Left lung (tissue), 4 donors: ENCODE measurements at regions not wholly inside any gene's neighbourhood (a gene's known extent, or its start where the extent isn't known, plus 50 kb on each side); places are given as distances from the start of the nearest gene placed in this dataset.

Experiments
- ATAC-seq: fragments of 200-7000 bp; cut with Tn5 transposase; one replicate; pipeline ENCODE4 v1.9.1; 2020; ENCODE audit warnings: moderate library complexity
- DNase-seq, 4 donors: peaks; one replicate each; pipeline ENCODE4 v3.0.0-alpha.2; 2013 to 2020
- H3K27ac ChIP-seq, 2 donors: fragments of 200-600 bp; sonication (generic) in 1 of 2; one replicate each; pipeline versions ENCODE4 v1.5.0 to v1.8.0; 2020 to 2021
- H3K27me3 ChIP-seq, 2 donors: fragments of 200-600 bp; sonication (generic) in 1 of 2; one replicate each; pipeline versions ENCODE4 v1.5.0 to v1.8.0; 2020 to 2021
- H3K36me3 ChIP-seq, 2 donors: fragments of 200-600 bp; sonication (generic) in 1 of 2; one replicate each; pipeline versions ENCODE4 v1.5.0 to v1.8.0; 2020 to 2021
- H3K4me1 ChIP-seq, 2 donors: fragments of 200-600 bp; one replicate each; pipeline ENCODE4 v1.8.0; 2021
- H3K4me3 ChIP-seq, 2 donors: fragments of 200-600 bp; sonication (generic) in 1 of 2; one replicate each; pipeline versions ENCODE4 v1.5.0 to v1.8.0; 2020 to 2021; ENCODE audit warnings: mild to moderate bottlenecking in 1 of 2
- H3K9me3 ChIP-seq, 2 donors: fragments of 200-600 bp; sonication (generic) in 1 of 2; one replicate each; pipeline versions ENCODE4 v1.5.0 to v1.8.0; 2020 to 2021
- intact Hi-C, 2 donors: fragments of 100-400 bp; cut with DNase I; formaldehyde crosslinking; loops; one replicate each; pipeline versions ENCODE4 v1.11.2 to v1.14.2; 2022
- TF ChIP-seq, protein P1 (sequence below), 2 donors: fragments of 200-600 bp; sonication (generic) in 1 of 2; IDR thresholded peaks; one replicate each; pipeline versions ENCODE4 v1.5.0 to v1.8.0; 2021; ENCODE audit warnings: antibody characterized with exemption in 2 of 2
- donor health status: DM: no; HTN: yes; CAD: no.
- donor health status: DM: no; HTN: no; CAD: no.

DNA sequence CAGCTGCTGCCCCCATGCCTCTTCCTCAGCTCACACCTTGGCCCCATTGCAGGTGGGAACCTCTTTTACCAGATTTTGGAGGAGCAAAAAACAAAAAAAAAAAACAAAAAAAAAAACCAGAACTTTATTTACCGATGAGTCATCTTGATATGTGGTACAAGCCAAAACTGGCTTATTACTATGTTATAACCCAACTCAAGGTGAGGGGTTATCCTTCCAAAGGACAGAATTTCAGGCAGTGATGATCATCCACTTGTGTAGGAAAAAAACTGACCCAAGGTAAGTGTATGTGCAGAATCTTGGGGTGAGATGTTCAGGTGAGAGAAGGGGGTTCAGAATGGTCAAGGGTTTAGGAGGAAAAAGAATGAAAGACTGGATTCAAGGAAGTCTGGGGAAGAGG, 142.6 kb upstream of the FST start:
- DNase-seq = no peak
- H3K4me3 ChIP-seq = no peak overlapping the region
- intact Hi-C loops = no loop called here
- H3K9me3 ChIP-seq = no peaks in the 10 kb centered on the region
- ATAC-seq = no peak
- H3K27me3 ChIP-seq = no peaks in the 10 kb centered on the region
- H3K36me3 ChIP-seq = no peaks in the 10 kb centered on the region
- H3K27ac ChIP-seq = no peak overlapping the region
- TF ChIP-seq, protein P1, sequence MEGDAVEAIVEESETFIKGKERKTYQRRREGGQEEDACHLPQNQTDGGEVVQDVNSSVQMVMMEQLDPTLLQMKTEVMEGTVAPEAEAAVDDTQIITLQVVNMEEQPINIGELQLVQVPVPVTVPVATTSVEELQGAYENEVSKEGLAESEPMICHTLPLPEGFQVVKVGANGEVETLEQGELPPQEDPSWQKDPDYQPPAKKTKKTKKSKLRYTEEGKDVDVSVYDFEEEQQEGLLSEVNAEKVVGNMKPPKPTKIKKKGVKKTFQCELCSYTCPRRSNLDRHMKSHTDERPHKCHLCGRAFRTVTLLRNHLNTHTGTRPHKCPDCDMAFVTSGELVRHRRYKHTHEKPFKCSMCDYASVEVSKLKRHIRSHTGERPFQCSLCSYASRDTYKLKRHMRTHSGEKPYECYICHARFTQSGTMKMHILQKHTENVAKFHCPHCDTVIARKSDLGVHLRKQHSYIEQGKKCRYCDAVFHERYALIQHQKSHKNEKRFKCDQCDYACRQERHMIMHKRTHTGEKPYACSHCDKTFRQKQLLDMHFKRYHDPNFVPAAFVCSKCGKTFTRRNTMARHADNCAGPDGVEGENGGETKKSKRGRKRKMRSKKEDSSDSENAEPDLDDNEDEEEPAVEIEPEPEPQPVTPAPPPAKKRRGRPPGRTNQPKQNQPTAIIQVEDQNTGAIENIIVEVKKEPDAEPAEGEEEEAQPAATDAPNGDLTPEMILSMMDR (IDR thresholded peaks at IDR 0.05) = no peak
- H3K4me1 ChIP-seq = no peaks in the 10 kb centered on the region

DNA sequence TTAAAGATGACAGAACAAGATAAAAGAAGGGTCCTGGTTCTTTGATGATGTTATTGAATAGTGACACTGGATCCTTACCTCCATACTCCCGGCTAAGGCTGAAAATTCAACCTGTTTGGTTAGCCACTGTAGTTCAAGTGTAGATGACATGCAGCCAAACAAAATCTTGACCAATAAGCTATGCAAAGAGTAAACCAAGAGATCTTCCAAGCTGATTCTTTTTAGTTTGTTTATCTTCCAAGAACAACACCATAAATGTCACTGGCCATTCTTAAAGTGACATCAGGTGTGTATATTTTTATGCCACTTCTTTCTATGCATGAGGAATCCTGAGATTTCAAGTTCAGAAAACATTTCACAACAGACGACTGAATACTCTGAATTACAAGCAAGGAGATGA, 141.5 kb upstream of the FST start:
- TF ChIP-seq, protein P1 (IDR thresholded peaks at IDR 0.05) = no peak
- no peak for DNase-seq
- intact Hi-C loops = no loop called here
- Histone ChIP-seq H3K27ac (no peak overlapping the region), H3K4me3 (no peak overlapping the region), H3K27me3 (no peaks in the 10 kb centered on the region), H3K9me3 (peaks cover 0 to 4% of the 10 kb centered on the region in 2 donors), H3K4me1 (no peaks in the 10 kb centered on the region), H3K36me3 (no peaks in the 10 kb centered on the region)
- no peak for ATAC-seq

DNA sequence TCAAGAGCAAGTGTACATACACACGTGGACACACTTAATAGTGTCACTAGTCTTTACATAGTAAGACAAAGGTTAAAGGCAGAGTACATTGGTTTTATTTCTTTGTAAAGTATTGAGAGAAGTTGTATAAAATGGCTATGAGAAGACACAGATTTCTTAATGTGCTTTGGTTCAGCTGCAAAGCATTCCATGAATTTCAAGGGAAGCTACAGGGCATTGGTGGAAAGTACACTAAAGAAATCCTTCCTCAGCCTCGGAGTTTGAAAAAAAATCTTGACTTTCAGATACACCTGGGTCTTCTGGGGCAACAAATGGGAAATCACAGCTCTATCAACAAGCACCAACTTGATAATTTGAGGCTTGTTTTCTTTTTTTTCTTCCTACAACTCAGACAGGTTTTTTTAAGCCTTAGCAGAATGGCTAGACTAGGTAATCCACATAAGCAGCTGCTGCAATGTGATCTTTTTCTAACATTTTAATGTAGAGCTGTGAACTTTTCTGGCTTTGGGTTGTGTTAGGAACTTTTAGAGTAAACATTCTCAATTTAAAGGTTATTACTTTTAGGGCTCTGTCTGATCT, 140.4 kb upstream of the FST start:
- no peak overlapping the region for H3K4me3 ChIP-seq
- H3K4me1 ChIP-seq = no peaks in the 10 kb centered on the region
- no peaks in the 10 kb centered on the region for H3K27me3 ChIP-seq
- peaks cover 0 to 4% of the 10 kb centered on the region in 2 donors for H3K9me3 ChIP-seq
- intact Hi-C loops = no loop called here
- ATAC-seq (no peak), DNase-seq (no peak)
- TF ChIP-seq, protein P1 (IDR thresholded peaks at IDR 0.05) = no peak
- no peaks in the 10 kb centered on the region for H3K36me3 ChIP-seq
- no peak overlapping the region for H3K27ac ChIP-seq

DNA sequence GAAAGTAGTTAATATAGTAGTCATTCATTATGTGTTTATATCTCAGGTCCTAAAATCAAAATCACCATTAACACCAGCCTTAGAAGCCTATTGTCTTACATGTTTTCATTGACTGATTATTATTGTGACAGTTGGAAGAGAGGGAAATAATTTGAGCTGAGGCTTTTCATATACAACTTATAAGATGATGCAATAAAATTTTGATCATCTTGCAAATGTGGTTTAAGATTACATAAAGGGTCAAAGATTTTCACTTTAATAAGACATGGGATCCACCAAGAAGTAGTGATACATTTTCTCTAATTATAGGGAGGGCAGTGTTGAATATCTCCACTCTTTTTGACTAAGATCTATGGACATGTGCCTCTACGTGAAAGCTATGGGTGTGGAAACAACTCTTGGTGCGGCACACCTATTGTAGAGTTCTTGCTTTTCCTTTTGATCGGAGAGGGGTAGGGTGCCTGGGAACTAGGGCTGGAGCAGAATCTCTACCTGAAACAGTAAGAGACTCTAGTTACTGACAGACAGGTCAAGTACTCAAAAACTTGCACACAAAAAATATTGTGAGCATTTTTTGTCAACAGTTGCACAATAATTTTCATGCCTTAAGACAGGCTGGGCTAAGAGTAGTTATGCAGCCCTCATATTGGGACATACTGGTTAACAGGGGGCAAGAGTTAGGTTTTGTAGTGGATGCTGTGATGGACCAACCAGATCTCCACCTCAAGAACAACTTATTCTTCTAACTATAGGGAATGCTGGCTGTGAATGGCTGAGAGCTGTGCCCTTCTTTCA, 139.3 kb upstream of the FST start:
- no peak overlapping the region for H3K27ac ChIP-seq
- H3K36me3 ChIP-seq = no peaks in the 10 kb centered on the region
- TF ChIP-seq, protein P1 (IDR thresholded peaks at IDR 0.05) = no peak
- intact Hi-C loops = no loop called here
- peaks cover 0 to 4% of the 10 kb centered on the region in 2 donors for H3K9me3 ChIP-seq
- no peaks in the 10 kb centered on the region for H3K4me1 ChIP-seq
- no peaks in the 10 kb centered on the region for H3K27me3 ChIP-seq
- ATAC-seq = no peak
- no peak for DNase-seq
- no peak overlapping the region for H3K4me3 ChIP-seq

DNA sequence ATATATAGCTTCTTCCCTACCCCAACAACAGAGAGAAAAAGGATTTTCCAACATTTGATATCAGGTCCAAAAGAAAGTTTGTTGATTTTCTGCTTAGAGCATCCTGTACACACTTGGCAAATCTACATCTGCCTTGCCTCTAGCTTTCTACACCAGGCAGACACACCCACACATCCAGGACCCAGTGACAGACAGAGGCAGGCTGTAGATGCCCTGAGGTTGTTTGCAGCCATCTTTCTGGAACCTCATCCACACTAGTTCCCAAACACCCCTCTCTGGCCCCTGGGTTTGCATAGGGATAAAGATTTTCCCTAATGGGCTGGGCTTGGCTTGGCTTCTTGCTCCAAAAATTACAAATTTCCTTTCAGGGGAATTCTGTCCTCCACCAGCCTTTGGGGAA, 138.2 kb upstream of the FST start:
- no peak overlapping the region for H3K27ac ChIP-seq
- no peaks in the 10 kb centered on the region for H3K36me3 ChIP-seq
- H3K27me3 ChIP-seq = no peaks in the 10 kb centered on the region
- peaks cover 0 to 4% of the 10 kb centered on the region in 2 donors for H3K9me3 ChIP-seq
- DNase-seq (no peak), ATAC-seq (no peak)
- H3K4me3 ChIP-seq = no peak overlapping the region
- TF ChIP-seq, protein P1 (IDR thresholded peaks at IDR 0.05) = no peak
- no peaks in the 10 kb centered on the region for H3K4me1 ChIP-seq
- intact Hi-C loops = no loop called here
